Activated T-helper 1 cell treated with anti-CD3 and anti-CD28 coated beads, Interleukin-12 subunit alpha, Interleukin-12 subunit beta, Interleukin-2, Interleukin-4 antibody, amounts not matched to agents 30 ng/mL and 10 ng/mL and 1 ng/mL, durations not matched to agents 14 hours and 24 hours and 36 hours (primary cell): ENCODE measurements at regions not wholly inside any gene's neighbourhood (a gene's known extent, or its start where the extent isn't known, plus 50 kb on each side); places are given as distances from the start of the nearest gene placed in this dataset.
"Not testable (repeated sequence)": the region's sequence is repeated elsewhere in the genome, so short reads cannot be mapped to it uniquely, and the experiment has no call there.

Source experiments
- DNase-seq: peaks from one replicate; pipeline ENCODE4 v3.0.0; 2021; ENCODE audit warnings: low spot score
- H3K27ac Mint-ChIP-seq: one replicate; pipeline ENCODE4 v1.8.0; 2021; ENCODE audit warnings: mild to moderate bottlenecking, mixed read lengths
- H3K27me3 Mint-ChIP-seq: one replicate; pipeline ENCODE4 v1.8.0; 2022; ENCODE audit warnings: mild to moderate bottlenecking, moderate library complexity, mixed read lengths; ENCODE audit not compliant: insufficient read depth
- H3K36me3 Mint-ChIP-seq: one replicate; pipeline ENCODE4 v1.8.0; 2021; ENCODE audit warnings: low read depth, mixed read lengths
- H3K4me1 Mint-ChIP-seq: one replicate; pipeline ENCODE4 v1.8.0; 2021; ENCODE audit warnings: low read depth, mixed read lengths
- H3K4me3 Mint-ChIP-seq: one replicate; pipeline ENCODE4 v1.8.0; 2021; ENCODE audit warnings: mild to moderate bottlenecking, moderate library complexity, mixed read lengths
- H3K9me3 Mint-ChIP-seq: one replicate; pipeline ENCODE4 v1.8.0; 2021; ENCODE audit warnings: mixed read lengths
- intact Hi-C: fragments of 100-400 bp; cut with micrococcal nuclease; formaldehyde crosslinking; loops from one replicate; pipeline ENCODE4 v1.15.1; 2024

DNA sequence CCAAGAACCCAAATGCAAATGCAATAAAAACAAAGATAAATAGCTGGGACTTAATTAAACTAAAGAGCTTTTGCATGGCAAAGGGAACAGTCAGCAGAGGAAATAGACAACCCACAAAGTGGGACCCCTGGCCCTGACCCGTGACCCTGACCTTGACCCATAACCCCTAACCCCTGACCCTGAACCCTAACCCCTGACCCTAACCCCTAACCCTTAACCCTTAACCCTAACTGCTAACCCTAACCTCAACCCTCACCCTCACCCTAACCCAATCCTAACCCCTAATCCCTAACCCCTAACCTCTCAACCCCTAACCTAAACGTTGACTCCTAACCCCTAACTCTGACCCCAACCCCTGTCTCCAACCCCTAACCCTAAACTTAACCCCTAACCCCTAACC is 284.9 kb downstream of the CCDC74A start:
- H3K4me3 Mint-ChIP-seq, H3K36me3 Mint-ChIP-seq, H3K27me3 Mint-ChIP-seq, DNase-seq, intact Hi-C loops, H3K9me3 Mint-ChIP-seq, H3K27ac Mint-ChIP-seq, H3K4me1 Mint-ChIP-seq: not testable (repeated sequence)

DNA sequence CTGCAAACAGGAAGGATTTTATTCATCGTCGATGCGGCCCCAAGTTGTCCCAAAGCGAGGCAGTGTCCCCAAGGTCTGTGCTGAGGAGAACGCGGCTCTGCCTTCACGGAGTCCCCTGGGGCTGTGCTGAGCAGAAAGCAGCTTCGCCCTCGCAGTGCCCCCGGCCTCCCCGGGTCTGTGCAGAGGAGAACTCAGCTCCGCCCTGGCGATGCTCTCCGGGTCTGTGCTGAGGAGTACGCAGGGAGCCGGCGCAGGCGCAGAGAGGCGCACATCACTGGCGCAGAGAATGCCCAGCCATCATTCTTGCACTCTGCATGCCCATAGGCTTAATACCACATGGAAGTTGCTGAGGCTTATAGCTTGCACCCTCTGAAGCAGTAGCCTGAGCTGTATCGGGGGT is 285.7 kb downstream of the CCDC74A start:
- intact Hi-C loops, DNase-seq, H3K4me3 Mint-ChIP-seq, H3K9me3 Mint-ChIP-seq, H3K36me3 Mint-ChIP-seq, H3K27me3 Mint-ChIP-seq, H3K27ac Mint-ChIP-seq, H3K4me1 Mint-ChIP-seq: not testable (repeated sequence)

DNA sequence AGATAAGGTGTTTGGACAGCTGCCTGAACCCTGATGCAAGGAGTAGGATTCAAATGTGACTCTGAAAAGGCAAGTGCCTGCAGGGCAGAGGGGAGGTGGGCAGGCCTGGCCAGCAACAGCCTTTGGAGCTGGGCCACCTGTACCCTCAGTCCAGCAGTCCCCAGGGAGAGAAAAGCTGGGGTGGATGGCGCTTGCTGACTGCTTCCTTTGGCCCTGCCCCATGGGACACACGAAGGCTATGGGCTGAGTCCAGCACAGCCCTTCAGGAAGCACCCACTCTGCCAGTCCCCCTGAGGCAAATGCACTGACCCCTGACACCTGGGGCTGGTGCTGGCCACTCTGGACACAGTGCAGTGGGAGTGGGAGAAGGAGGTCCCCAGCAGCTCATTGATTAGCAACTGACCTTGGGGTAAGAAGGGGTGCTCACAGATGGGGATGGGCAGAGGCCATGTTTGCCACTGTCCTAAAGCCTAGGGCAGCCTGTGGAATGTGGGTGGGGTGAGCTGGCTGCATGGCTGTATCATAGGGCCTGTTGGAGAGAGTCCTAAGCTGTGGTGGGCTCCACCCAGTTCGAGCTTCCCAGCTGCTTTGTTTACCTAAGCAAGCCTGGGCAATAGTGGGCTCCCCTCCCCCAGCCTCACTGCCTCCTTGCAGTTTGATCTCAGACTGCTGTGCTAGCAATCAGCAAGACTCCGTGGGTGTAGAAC is 290.7 kb downstream of the CCDC74A start:
- H3K27me3 Mint-ChIP-seq, H3K27ac Mint-ChIP-seq, DNase-seq, H3K4me1 Mint-ChIP-seq, H3K4me3 Mint-ChIP-seq, H3K9me3 Mint-ChIP-seq, intact Hi-C loops, H3K36me3 Mint-ChIP-seq: not testable (repeated sequence)

DNA sequence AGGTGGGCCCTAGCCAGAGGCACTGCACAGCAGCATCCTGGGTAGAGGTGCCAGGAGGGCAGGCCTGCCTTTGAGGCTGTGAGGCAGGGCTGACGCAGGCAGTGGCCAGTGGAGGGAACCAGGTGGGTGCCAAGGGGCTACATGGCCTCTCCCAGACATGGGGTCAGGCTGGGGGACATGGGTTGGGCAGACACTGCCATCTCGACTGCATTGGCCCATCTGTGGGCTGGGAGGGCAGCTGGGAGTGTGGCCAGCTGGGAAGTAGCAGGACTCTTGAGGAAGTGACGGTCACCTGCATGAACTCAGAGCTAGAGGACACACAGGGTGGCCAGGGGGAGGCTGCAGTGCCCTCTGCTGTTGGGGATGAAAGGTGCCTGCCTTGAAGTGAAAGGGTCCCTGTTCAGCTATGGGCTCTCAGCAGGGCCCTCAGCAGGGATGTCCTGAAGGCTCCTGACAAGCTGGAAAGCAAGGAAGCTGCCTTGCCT is 294.6 kb downstream of the CCDC74A start:
- H3K4me3 Mint-ChIP-seq, H3K4me1 Mint-ChIP-seq, H3K27me3 Mint-ChIP-seq, intact Hi-C loops, H3K36me3 Mint-ChIP-seq, DNase-seq, H3K9me3 Mint-ChIP-seq, H3K27ac Mint-ChIP-seq: not testable (repeated sequence)

DNA sequence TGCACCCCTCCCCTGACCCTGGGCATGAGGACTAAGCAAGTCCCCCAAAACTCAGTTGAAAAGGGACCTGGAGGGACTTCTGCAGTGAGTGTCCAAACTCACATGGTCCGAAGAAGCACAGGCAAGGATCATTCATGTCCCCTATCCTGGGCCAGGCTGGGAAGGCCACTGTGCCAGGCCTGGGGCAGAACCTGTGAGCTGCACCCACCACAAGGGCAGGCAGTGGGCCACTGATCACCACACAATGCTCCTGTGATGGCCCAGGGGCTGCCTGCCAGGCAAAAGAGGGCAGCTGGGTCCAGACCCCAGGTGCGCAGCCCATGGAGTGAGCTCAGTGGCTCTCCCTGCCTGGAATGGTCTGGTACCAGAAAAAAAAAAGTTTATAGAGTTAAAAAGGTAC is 295.4 kb downstream of the CCDC74A start:
- H3K9me3 Mint-ChIP-seq, DNase-seq, intact Hi-C loops, H3K27ac Mint-ChIP-seq, H3K36me3 Mint-ChIP-seq, H3K27me3 Mint-ChIP-seq, H3K4me3 Mint-ChIP-seq, H3K4me1 Mint-ChIP-seq: not testable (repeated sequence)

DNA sequence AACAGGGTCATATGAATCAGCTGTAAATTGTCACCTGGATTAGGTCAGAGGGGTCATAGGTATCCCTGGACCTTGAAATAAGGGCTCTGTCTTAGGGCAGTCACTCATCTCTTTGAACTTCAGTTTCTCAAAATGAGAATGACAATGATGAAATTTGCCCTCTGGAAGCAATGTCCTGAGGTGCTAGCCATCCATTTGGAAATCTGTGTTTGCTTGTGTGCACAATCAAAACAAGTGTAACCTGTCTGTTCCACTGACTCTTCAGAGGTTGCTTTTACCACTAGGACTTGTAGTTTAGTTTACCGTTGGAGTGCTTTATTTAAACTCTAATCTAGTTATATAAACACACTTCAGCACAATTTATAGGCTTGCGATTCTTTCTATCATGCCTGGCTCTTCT is 297.3 kb downstream of the CCDC74A start:
- intact Hi-C loops, H3K4me3 Mint-ChIP-seq, DNase-seq, H3K9me3 Mint-ChIP-seq, H3K27me3 Mint-ChIP-seq, H3K36me3 Mint-ChIP-seq, H3K4me1 Mint-ChIP-seq, H3K27ac Mint-ChIP-seq: not testable (repeated sequence)

DNA sequence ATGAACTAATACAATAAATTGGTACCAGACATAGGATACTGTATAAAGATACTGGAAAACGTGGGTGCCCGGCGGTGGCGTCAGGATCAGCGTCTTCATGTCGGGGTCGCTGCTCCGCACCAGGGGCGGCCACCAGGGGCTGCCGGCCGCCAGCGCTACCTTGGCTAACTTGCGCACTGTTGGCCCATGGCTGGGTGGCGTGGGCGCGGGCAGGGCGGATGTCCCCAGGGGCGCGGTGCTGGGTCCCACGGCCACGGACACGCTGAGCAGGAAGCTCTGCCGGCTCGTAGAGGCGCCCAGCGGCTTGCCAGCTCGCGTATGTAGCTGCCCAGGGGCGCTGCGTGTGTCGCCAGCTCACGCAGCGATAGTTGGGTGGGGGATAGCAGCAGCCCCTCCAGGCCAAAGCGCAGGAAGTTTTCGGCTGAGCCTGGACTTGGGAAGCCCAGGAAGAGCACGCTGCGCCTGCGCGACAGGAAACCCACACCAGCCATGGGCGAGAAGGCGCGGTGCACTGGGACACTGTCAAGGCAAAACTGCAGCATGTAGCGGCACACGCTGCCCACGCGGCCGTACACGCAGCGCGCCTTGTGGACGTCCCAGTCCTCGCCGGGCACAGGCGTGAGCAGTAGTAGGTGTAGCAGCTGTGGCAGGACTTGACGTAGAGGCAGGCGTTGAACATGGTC is 299.9 kb downstream of the CCDC74A start:
- no peaks in the 10 kb centered on the region for H3K36me3 Mint-ChIP-seq
- no peaks in the 10 kb centered on the region for H3K4me1 Mint-ChIP-seq
- intact Hi-C loops: no loop called here

DNA sequence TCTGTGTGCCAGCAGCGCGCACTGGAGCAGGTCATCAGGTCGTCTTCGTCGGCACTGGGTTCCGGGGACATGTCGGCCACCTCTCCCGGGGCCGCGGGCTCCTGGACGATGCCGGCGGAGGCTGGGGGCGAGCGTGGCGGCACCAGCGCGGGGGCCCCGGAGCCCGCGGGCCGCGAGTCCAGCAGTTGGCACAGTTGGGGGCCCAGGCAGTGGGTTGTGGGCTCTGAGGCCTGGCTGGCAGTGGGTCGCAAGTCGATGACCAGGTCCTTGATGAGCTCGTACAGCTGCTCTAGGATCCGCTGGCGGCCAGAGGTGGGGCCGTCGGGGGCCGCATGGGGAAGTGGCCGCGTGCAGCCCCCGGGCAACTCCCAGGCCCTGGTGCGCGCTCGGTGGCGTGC is 300.5 kb downstream of the CCDC74A start:
- Mint-ChIP-seq H3K4me1 (no peaks in the 10 kb centered on the region), H3K27me3 (no peaks in the 10 kb centered on the region)

More for the DNA sequence above, 299.9 kb downstream of the CCDC74A start:
- Mint-ChIP-seq H3K4me3 (no peak overlapping the region), H3K27ac (no peak overlapping the region), H3K27me3 (no peaks in the 10 kb centered on the region), H3K9me3 (no peaks in the 10 kb centered on the region)
- no peak for DNase-seq

DNA sequence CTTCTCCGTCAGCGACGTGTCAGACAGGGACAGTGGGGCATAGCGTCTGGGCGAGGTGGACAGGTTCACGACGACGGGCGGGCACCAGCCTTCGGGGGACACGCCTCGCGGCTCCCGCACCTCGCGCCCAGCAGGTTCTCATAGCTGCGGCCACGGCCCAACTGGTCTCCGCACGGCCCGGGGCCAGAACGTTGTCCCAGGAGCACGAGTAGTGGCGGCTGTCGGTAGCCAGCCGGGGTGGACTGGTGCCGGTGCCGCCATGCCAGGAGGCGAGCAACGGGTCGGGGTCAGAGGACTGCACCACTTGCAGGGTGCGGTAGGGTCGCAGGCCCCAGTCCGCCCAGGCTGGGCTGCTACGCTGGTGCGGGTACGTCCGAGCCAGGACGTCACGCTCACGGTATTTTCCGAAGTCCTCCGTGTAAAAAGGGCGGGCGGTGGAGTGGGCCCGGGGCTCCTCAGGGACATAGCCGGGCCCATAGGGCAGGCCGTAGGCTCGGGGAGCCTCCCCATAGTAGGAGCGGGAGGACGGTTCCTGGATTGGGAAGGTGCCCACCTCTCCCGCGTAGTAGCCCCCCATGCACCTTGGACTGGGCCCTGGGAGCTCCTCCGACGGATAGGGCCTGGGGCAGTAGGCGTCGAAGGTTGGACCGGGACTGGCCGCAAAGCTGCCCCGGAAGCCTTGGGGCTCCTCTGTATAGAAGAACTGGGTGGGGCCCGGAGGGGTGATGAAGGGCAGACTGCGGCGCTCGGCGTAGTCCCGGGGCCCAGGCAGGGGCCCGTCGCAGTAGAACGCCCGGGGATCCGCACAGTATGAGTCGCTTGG is 301.2 kb downstream of the CCDC74A start:
- intact Hi-C loops, H3K4me1 Mint-ChIP-seq, H3K9me3 Mint-ChIP-seq, DNase-seq, H3K4me3 Mint-ChIP-seq, H3K36me3 Mint-ChIP-seq, H3K27me3 Mint-ChIP-seq, H3K27ac Mint-ChIP-seq: not testable (repeated sequence)

More for the DNA sequence above, 300.5 kb downstream of the CCDC74A start:
- DNase-seq: no peak
- intact Hi-C loops: no loop called here
- no peaks in the 10 kb centered on the region for H3K9me3 Mint-ChIP-seq
- no peak overlapping the region for H3K27ac Mint-ChIP-seq
- no peaks in the 10 kb centered on the region for H3K36me3 Mint-ChIP-seq
- H3K4me3 Mint-ChIP-seq: no peak overlapping the region

DNA sequence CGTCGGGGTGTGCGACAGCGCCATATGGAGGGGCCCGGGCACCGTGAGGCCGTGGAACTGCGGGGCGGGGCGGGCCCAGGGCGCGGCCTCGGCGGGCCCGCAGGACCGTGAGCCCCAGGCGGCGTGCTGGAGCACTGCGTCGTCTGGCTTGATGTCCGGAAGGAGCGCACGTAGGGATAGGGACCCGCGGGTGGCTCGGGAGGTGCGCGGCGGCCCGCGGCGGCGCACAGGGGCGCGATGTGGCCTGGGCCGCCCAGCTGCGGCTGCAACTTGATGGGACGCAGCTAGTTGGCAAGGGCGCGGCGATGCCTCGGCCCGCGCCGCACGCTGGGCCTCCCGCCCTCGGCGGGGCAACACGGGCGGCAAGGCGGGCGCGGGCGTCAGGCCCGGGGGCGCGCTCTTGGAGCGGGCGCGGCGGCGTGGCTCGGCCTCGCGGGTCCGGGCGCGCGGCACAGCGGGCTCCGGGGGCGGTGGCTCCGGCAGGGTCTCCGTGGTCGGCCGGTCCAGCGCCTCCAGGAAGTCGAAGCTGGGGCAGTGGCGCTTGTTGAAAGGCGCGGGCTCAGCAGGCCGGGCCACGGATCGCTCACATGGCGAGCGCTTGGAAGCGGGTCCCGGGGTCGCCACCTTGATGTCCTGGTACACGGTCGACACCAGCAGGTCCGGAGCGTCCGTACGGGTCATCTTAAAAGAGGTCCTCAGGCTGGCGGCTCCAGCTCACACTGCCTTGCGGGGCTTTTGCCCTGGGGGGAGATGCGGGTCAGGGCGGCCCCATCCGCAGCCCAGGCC is 302.0 kb downstream of the CCDC74A start:
- H3K9me3 Mint-ChIP-seq, intact Hi-C loops, H3K27ac Mint-ChIP-seq, H3K4me3 Mint-ChIP-seq, H3K4me1 Mint-ChIP-seq, H3K36me3 Mint-ChIP-seq, DNase-seq, H3K27me3 Mint-ChIP-seq: not testable (repeated sequence)

DNA sequence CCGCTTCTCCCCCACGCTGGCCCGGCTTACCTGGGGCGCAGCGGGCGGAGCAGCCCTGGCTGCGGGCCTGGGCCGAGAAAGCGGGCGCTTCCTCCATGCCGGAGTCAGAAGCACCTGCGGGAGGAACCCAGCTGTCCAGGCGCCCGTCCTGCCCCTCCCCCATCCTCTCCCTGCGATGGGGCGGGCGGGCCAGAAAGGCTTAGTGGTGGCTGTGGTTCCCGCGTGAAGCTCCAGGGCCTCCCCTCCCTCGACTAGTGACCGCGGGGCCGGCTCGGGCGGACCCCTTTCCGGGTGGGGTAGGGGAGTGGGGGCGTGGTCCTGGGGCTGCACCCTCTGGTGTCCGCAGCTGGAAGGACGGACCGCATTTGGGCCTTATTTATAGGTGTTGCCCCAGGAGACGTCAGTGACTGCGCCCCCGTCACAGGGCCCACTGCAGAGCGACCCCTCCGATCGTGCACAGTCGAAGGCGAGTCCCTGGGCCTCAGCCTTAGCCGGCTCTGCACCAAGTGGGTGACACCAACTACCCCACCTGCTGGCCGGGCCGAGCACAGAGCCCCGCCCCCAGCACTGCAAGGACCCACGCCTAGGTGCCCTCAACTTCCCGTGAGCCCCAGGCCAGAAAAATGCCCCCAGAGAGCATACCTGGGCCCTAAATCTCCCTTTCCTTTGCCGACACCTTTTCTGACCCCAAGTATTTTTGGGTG is 302.7 kb downstream of the CCDC74A start:
- H3K9me3 Mint-ChIP-seq, H3K36me3 Mint-ChIP-seq, H3K4me3 Mint-ChIP-seq, H3K27ac Mint-ChIP-seq, H3K27me3 Mint-ChIP-seq, H3K4me1 Mint-ChIP-seq, DNase-seq, intact Hi-C loops: not testable (repeated sequence)

DNA sequence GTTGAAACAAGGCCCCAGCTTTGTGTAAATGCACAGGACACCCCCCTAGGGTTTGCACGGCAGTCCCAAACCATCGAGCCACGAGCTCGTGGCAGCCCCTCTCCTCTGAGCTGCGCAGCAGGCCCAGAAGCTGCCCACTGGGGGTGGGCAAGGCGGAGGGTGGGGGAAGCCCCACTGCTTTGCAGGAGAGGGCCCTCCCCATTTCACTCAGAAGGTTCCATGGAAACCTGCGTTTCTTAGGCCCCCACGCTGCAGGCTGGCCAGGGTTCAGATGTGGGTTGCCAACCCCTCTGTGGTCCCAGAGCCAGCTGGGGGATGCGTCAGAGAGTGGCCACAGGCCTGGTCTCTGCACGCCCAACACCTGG is 303.2 kb downstream of the CCDC74A start:
- H3K4me1 Mint-ChIP-seq, H3K27ac Mint-ChIP-seq, H3K36me3 Mint-ChIP-seq, DNase-seq, H3K27me3 Mint-ChIP-seq, H3K9me3 Mint-ChIP-seq, intact Hi-C loops, H3K4me3 Mint-ChIP-seq: not testable (repeated sequence)
